ENCODE measurements at regions not wholly inside any gene's neighbourhood (a gene's known extent, or its start where the extent isn't known, plus 50 kb on each side); places are given as distances from the start of the nearest gene placed in this dataset.
"Not testable (repeated sequence)": the region's sequence is repeated elsewhere in the genome, so short reads cannot be mapped to it uniquely, and the experiment has no call there.

DNA sequence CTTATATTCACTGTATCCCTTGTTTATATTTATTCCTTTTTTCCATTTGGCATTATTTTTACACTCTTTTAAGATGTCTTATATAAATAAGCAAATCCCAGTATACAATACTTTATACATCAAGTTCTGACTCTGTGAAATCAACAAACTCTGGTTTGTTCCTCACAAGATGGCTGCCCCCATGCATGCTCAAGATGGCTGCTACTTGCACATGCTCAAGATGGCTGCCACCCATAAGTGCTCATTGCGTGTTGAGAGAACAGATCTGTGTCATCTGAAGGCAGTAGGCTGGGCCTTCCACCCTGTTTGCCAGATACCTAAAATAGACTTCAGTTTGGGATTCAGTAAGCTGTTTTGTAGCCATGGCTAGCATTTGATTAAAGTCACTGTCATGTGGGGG is 666.2 kb downstream of the TYW1 start:
- H3K9me3 ChIP-seq (ENCODE audit: severe bottlenecking): peaks cover 9% of the 10 kb centered on the region
- H3K27ac ChIP-seq: no peak overlapping the region
- no peaks in the 10 kb centered on the region for H3K27me3 ChIP-seq (ENCODE audit: insufficient read depth, low read depth, severe bottlenecking)
- no peaks in the 10 kb centered on the region for H3K36me3 ChIP-seq
- no peak for TF ChIP-seq CTCF (IDR thresholded peaks at IDR 0.05; ENCODE audit: low read depth, low read length)
- H3K4me3 ChIP-seq (ENCODE audit: low read depth, low read length): no peak overlapping the region
- no peak for DNase-seq

GRCh38 chr7:67663644-67664043 is 667.0 kb downstream of the TYW1 start:
- DNase-seq: no peak
- Histone ChIP-seq H3K36me3 (no peaks in the 10 kb centered on the region), H3K27ac (no peak overlapping the region), H3K9me3 (ENCODE audit: severe bottlenecking) (peaks cover 9% of the 10 kb centered on the region), H3K27me3 (ENCODE audit: insufficient read depth, low read depth, severe bottlenecking) (no peaks in the 10 kb centered on the region), H3K4me3 (ENCODE audit: low read depth, low read length) (no peak overlapping the region)
- no peak for TF ChIP-seq CTCF (IDR thresholded peaks at IDR 0.05; ENCODE audit: low read depth, low read length)

DNA sequence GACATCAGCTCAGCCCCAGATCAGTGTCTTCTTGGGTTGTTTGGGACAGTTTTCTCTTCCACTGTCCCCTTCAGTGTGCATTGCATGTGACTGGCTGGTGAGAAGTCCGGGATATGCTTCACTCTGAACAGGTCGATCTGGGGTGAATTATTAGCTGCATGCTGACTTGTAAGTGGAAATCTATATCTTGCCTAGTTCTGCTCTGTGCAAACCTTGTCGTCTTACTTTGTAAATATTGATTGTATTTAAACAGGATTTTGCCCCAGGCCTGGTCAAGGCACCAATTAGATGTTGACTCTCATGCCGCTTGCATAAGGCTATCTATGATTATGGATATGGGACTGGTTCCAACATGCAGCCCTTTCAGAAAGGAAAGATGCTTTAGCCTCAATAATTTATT is 669.7 kb downstream of the TYW1 start:
- peaks cover 11% of the 10 kb centered on the region for H3K9me3 ChIP-seq (ENCODE audit: severe bottlenecking)
- not testable (repeated sequence) for H3K27ac ChIP-seq; H3K27me3 ChIP-seq (ENCODE audit: insufficient read depth, low read depth, severe bottlenecking); DNase-seq; H3K36me3 ChIP-seq; H3K4me3 ChIP-seq (ENCODE audit: low read depth, low read length)

GRCh38 chr7:67671006-67671548 is 674.4 kb downstream of the TYW1 start:
- no peaks in the 10 kb centered on the region for H3K36me3 ChIP-seq
- H3K27ac ChIP-seq: no peak overlapping the region
- TF ChIP-seq CTCF (IDR thresholded peaks at IDR 0.05; ENCODE audit: low read depth, low read length): no peak
- no peaks in the 10 kb centered on the region for H3K27me3 ChIP-seq (ENCODE audit: insufficient read depth, low read depth, severe bottlenecking)
- no peak for DNase-seq
- H3K9me3 ChIP-seq (ENCODE audit: severe bottlenecking): peaks cover 2% of the 10 kb centered on the region
- no peak overlapping the region for H3K4me3 ChIP-seq (ENCODE audit: low read depth, low read length)

- TF ChIP-seq CTCF (IDR thresholded peaks at IDR 0.05; ENCODE audit: low read depth, low read length): no peak
- H3K27ac ChIP-seq: no peak overlapping the region
- H3K9me3 ChIP-seq (ENCODE audit: severe bottlenecking): peaks cover 2% of the 10 kb centered on the region
- H3K36me3 ChIP-seq: no peaks in the 10 kb centered on the region
- H3K4me3 ChIP-seq (ENCODE audit: low read depth, low read length): no peak overlapping the region
- H3K27me3 ChIP-seq (ENCODE audit: insufficient read depth, low read depth, severe bottlenecking): no peaks in the 10 kb centered on the region
- DNase-seq: no peak
Observed at GRCh38 chr7:67673861-67674260, 677.2 kb downstream of the TYW1 start.

GRCh38 chr7:67674862-67675261 is 678.2 kb downstream of the TYW1 start:
- H3K9me3 ChIP-seq (ENCODE audit: severe bottlenecking); H3K4me3 ChIP-seq (ENCODE audit: low read depth, low read length); H3K27me3 ChIP-seq (ENCODE audit: insufficient read depth, low read depth, severe bottlenecking); H3K27ac ChIP-seq; DNase-seq; H3K36me3 ChIP-seq: not testable (repeated sequence)

DNA sequence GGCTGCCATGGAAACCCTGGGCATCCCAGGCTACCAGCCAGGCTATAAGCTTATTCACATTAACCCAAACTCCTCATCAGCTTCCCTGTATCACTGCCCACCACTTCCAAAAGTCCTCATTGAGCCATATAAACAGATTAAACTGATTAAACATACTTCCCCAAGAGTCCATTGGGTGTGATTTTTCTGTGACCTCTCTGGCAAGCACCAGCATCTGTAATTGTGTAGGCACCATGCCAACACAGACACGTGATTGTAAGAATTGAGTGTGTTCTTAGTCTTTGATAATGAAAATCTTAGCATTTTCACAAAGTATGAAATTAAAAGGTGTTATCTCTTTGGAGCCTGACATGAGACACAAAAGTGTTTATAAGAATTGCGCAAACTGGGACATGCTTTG is 679.3 kb downstream of the TYW1 start:
- Histone ChIP-seq H3K36me3 (no peaks in the 10 kb centered on the region), H3K4me3 (ENCODE audit: low read depth, low read length) (no peak overlapping the region), H3K27me3 (ENCODE audit: insufficient read depth, low read depth, severe bottlenecking) (no peaks in the 10 kb centered on the region), H3K9me3 (ENCODE audit: severe bottlenecking) (no peaks in the 10 kb centered on the region), H3K27ac (no peak overlapping the region)
- DNase-seq: no peak
- TF ChIP-seq CTCF (IDR thresholded peaks at IDR 0.05; ENCODE audit: low read depth, low read length): no peak
